Neural cell (in vitro differentiated cells): ENCODE measurements at regions not wholly inside any gene's neighbourhood (a gene's known extent, or its start where the extent isn't known, plus 50 kb on each side); places are given as distances from the start of the nearest gene placed in this dataset.

Experiments used
- H2AFZ ChIP-seq: fragments of 200-600, 300-800 bp; sonication (generic), shearing (Covaris generic); 2 replicates; pipeline ENCODE4 v1.6.0; 2014; ENCODE audit warnings: low read depth, mild to moderate bottlenecking, antibody characterized with exemption, low read length, moderate library complexity
- H3F3A ChIP-seq: fragments of 200-600 bp; shearing (Covaris generic); 2 replicates; pipeline ENCODE4 v1.6.1; 2016; ENCODE audit warnings: mild to moderate bottlenecking, moderate library complexity, mixed read lengths, antibody characterized with exemption, low read length; ENCODE audit not compliant: insufficient read depth, poor library complexity, severe bottlenecking
- H3K27ac ChIP-seq: fragments of 200-600, 300-800 bp; sonication (generic), shearing (Covaris generic); 2 replicates; pipeline ENCODE4 v1.5.1; 2014; ENCODE audit warnings: mild to moderate bottlenecking, low read length, moderate library complexity
- H3K27me3 ChIP-seq: fragments of 300-800, 200-600 bp; sonication (generic), shearing (Covaris generic); 2 replicates; pipeline ENCODE4 v1.6.0; 2014; ENCODE audit warnings: mild to moderate bottlenecking, low read depth, low read length, moderate library complexity; ENCODE audit not compliant: insufficient read depth
- H3K36me3 ChIP-seq: fragments of 300-800, 200-600 bp; sonication (generic), shearing (Covaris generic); 2 replicates; pipeline ENCODE4 v1.5.1; 2014; ENCODE audit warnings: mild to moderate bottlenecking, antibody characterized with exemption, low read length, moderate library complexity; ENCODE audit not compliant: insufficient read depth
- H3K4me2 ChIP-seq: fragments of 300-800, 200-600 bp; sonication (generic), shearing (Covaris generic); 2 replicates; pipeline ENCODE4 v1.6.0; 2014; ENCODE audit warnings: mild to moderate bottlenecking, low read length
- H3K4me3 ChIP-seq: fragments of 300-800, 200-600 bp; sonication (generic), shearing (Covaris generic); 2 replicates; pipeline ENCODE4 v1.5.1; 2014; ENCODE audit warnings: mild to moderate bottlenecking, low read length, moderate library complexity
- H3K79me2 ChIP-seq: fragments of 200-600 bp; shearing (Covaris generic); replicated peaks from 2 replicates; pipeline ENCODE4 v1.6.0; 2014; ENCODE audit warnings: mild to moderate bottlenecking, low read length, moderate library complexity; ENCODE audit not compliant: insufficient read depth
- H3K9ac ChIP-seq: fragments of 300-800, 200-600 bp; sonication (generic), shearing (Covaris generic); 2 replicates; pipeline ENCODE4 v1.6.1; 2016; ENCODE audit warnings: mild to moderate bottlenecking, low read length, mixed read lengths
- H3K9me2 ChIP-seq: fragments of 200-600 bp; shearing (Covaris generic); 2 replicates; pipeline ENCODE4 v1.6.1; 2016; ENCODE audit warnings: mild to moderate bottlenecking, low read length, mixed read lengths; ENCODE audit not compliant: insufficient read depth
- H3K9me3 ChIP-seq: fragments of 200-600, 300-800 bp; sonication (generic), shearing (Covaris generic); 2 replicates; pipeline ENCODE4 v1.6.1; 2016; ENCODE audit warnings: mild to moderate bottlenecking, mixed run types, low read length, moderate library complexity, mixed read lengths
- H4K20me1 ChIP-seq: fragments of 200-600 bp; shearing (Covaris generic); 2 replicates; pipeline ENCODE4 v1.6.1; 2016; ENCODE audit warnings: mild to moderate bottlenecking, mixed run types; ENCODE audit not compliant: insufficient read depth
- CTCF ChIP-seq: fragments of 450-650 bp; IDR thresholded peaks from 2 replicates; pipeline ENCODE4 v1.5.1; 2014; ENCODE audit warnings: antibody characterized with exemption, mild to moderate bottlenecking, moderate library complexity; ENCODE audit not compliant: poor library complexity, severe bottlenecking
- EP300 ChIP-seq: fragments of 450-650 bp; conservative IDR thresholded peaks from 2 replicates; pipeline ENCODE4 v1.6.1; 2014; ENCODE audit warnings: antibody characterized with exemption, mild to moderate bottlenecking, moderate library complexity; ENCODE audit not compliant: poor library complexity, severe bottlenecking
- EZH2 ChIP-seq: fragments of 200-600, 300-800 bp; shearing (Covaris generic), sonication (generic); IDR thresholded peaks from 2 replicates; pipeline ENCODE4 v1.6.1; 2014; ENCODE audit warnings: antibody characterized with exemption, low read length, borderline replicate concordance, mild to moderate bottlenecking; ENCODE audit not compliant: insufficient read depth, poor library complexity, severe bottlenecking
- MXI1 ChIP-seq: fragments of 450-650 bp; conservative IDR thresholded peaks from 2 replicates; pipeline ENCODE4 v1.6.1; 2014; ENCODE audit warnings: antibody characterized with exemption, mild to moderate bottlenecking; ENCODE audit not compliant: poor library complexity, severe bottlenecking
- POLR2AphosphoS5 ChIP-seq: IDR thresholded peaks from 2 replicates; pipeline ENCODE4 v1.6.1; 2012
- RAD21 ChIP-seq: fragments of 450-650 bp; conservative IDR thresholded peaks from 2 replicates; pipeline ENCODE4 v1.6.1; 2014; ENCODE audit warnings: antibody characterized with exemption, mild to moderate bottlenecking, moderate library complexity
- REST ChIP-seq: IDR thresholded peaks from 2 replicates; pipeline ENCODE4 v1.6.1; 2012; ENCODE audit warnings: borderline replicate concordance
- SMC3 ChIP-seq: fragments of 450-650 bp; conservative IDR thresholded peaks from 2 replicates; pipeline ENCODE4 v1.6.1; 2014; ENCODE audit warnings: antibody characterized with exemption, mild to moderate bottlenecking, moderate library complexity; ENCODE audit not compliant: poor library complexity
- TAF1 ChIP-seq: IDR thresholded peaks from 2 replicates; pipeline ENCODE4 v1.6.1; 2012; ENCODE audit warnings: low read depth

GRCh38 chr10:35722226-35722625 is 80.1 kb upstream of the FZD8 start:
- no peak overlapping the region for H2AFZ ChIP-seq
- no peak overlapping the region for H3K4me3 ChIP-seq
- H3K4me2 ChIP-seq, result no peak overlapping the region
- H3F3A ChIP-seq, result no peaks in the 10 kb centered on the region
- H3K27ac ChIP-seq, result no peak overlapping the region
- no peak for TF ChIP-seq SMC3
- TF ChIP-seq EZH2, result no peak
- no peak for TF ChIP-seq REST
- TF ChIP-seq POLR2AphosphoS5, result no peak
- no peak for TF ChIP-seq CTCF
- no peak for TF ChIP-seq TAF1
- no peak for TF ChIP-seq EP300
- TF ChIP-seq RAD21, result no peak
- TF ChIP-seq MXI1, result no peak
- no peaks in the 10 kb centered on the region for H4K20me1 ChIP-seq
- H3K27me3 ChIP-seq, result no peaks in the 10 kb centered on the region
- no peaks in the 10 kb centered on the region for H3K79me2 ChIP-seq
- no peaks in the 10 kb centered on the region for H3K9me2 ChIP-seq
- H3K9ac ChIP-seq, result no peak overlapping the region
- H3K9me3 ChIP-seq, result no peaks in the 10 kb centered on the region
- H3K36me3 ChIP-seq, result no peaks in the 10 kb centered on the region

- TF ChIP-seq POLR2AphosphoS5 (no peak), TAF1 (no peak), MXI1 (no peak), EZH2 (no peak), SMC3 (no peak), CTCF (no peak), RAD21 (no peak), REST (no peak), EP300 (no peak)
- H3K9me2 ChIP-seq, result no peaks in the 10 kb centered on the region
- no peak overlapping the region for H3K4me3 ChIP-seq
- H3K4me2 ChIP-seq, result no peak overlapping the region
- H2AFZ ChIP-seq, result no peak overlapping the region
- no peak overlapping the region for H3K9ac ChIP-seq
- no peaks in the 10 kb centered on the region for H3F3A ChIP-seq
- no peaks in the 10 kb centered on the region for H3K79me2 ChIP-seq
- no peaks in the 10 kb centered on the region for H3K27me3 ChIP-seq
- H3K36me3 ChIP-seq, result no peaks in the 10 kb centered on the region
- H4K20me1 ChIP-seq, result no peaks in the 10 kb centered on the region
- no peak overlapping the region for H3K27ac ChIP-seq
- no peaks in the 10 kb centered on the region for H3K9me3 ChIP-seq
These were observed 78.3 kb upstream of the FZD8 start for GRCh38 chr10:35720366-35720765.
